ENCODE measurements at regions not wholly inside any gene's neighbourhood (a gene's known extent, or its start where the extent isn't known, plus 50 kb on each side); places are given as distances from the start of the nearest gene placed in this dataset.

DNA sequence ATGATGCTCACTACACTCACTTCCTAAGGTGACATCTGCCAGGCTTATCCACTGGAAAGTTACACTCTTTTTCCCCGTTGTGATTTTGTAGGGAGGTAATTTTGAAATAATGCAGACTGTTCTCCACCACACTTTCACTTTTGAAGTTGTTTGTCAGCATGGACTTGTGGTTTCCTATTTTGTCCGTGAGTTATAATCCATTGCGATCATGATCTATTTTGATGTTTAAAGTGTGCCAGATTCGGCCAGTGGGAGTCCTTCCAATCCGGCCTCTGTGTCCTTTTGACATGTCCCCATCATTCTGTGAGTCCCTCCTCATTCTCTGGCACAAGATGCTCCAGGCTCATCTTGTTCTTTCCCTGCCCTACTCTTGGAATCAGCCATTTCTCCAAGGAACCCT, 211.3 kb upstream of the KLF4 start (continued):
- TF ChIP-seq, protein P1, sequence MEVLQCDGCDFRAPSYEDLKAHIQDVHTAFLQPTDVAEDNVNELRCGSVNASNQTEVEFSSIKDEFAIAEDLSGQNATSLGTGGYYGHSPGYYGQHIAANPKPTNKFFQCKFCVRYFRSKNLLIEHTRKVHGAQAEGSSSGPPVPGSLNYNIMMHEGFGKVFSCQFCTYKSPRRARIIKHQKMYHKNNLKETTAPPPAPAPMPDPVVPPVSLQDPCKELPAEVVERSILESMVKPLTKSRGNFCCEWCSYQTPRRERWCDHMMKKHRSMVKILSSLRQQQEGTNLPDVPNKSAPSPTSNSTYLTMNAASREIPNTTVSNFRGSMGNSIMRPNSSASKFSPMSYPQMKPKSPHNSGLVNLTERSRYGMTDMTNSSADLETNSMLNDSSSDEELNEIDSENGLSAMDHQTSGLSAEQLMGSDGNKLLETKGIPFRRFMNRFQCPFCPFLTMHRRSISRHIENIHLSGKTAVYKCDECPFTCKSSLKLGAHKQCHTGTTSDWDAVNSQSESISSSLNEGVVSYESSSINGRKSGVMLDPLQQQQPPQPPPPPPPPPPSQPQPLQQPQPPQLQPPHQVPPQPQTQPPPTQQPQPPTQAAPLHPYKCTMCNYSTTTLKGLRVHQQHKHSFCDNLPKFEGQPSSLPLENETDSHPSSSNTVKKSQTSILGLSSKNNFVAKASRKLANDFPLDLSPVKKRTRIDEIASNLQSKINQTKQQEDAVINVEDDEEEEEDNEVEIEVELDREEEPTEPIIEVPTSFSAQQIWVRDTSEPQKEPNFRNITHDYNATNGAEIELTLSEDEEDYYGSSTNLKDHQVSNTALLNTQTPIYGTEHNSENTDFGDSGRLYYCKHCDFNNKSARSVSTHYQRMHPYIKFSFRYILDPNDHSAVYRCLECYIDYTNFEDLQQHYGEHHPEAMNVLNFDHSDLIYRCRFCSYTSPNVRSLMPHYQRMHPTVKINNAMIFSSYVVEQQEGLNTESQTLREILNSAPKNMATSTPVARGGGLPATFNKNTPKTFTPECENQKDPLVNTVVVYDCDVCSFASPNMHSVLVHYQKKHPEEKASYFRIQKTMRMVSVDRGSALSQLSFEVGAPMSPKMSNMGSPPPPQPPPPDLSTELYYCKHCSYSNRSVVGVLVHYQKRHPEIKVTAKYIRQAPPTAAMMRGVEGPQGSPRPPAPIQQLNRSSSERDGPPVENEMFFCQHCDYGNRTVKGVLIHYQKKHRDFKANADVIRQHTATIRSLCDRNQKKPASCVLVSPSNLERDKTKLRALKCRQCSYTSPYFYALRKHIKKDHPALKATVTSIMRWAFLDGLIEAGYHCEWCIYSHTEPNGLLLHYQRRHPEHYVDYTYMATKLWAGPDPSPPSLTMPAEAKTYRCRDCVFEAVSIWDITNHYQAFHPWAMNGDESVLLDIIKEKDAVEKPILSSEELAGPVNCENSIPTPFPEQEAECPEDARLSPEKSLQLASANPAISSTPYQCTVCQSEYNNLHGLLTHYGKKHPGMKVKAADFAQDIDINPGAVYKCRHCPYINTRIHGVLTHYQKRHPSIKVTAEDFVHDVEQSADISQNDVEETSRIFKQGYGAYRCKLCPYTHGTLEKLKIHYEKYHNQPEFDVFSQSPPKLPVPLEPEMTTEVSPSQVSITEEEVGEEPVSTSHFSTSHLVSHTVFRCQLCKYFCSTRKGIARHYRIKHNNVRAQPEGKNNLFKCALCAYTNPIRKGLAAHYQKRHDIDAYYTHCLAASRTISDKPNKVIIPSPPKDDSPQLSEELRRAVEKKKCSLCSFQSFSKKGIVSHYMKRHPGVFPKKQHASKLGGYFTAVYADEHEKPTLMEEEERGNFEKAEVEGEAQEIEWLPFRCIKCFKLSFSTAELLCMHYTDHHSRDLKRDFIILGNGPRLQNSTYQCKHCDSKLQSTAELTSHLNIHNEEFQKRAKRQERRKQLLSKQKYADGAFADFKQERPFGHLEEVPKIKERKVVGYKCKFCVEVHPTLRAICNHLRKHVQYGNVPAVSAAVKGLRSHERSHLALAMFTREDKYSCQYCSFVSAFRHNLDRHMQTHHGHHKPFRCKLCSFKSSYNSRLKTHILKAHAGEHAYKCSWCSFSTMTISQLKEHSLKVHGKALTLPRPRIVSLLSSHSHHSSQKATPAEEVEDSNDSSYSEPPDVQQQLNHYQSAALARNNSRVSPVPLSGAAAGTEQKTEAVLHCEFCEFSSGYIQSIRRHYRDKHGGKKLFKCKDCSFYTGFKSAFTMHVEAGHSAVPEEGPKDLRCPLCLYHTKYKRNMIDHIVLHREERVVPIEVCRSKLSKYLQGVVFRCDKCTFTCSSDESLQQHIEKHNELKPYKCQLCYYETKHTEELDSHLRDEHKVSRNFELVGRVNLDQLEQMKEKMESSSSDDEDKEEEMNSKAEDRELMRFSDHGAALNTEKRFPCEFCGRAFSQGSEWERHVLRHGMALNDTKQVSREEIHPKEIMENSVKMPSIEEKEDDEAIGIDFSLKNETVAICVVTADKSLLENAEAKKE (CRISPR knock-in tag; IDR thresholded peaks at IDR 0.05), result no peak
- no peak for TF ChIP-seq CREB1 (CRISPR knock-in tag; IDR thresholded peaks at IDR 0.05; ENCODE audit: low read depth)
- TF ChIP-seq ZNF331 (CRISPR knock-in tag; IDR thresholded peaks at IDR 0.05; ENCODE audit: low read depth), result no peak
- no peak for TF ChIP-seq EZH2 (IDR thresholded peaks at IDR 0.05; ENCODE audit: low read depth, unreplicated experiment)
- TF ChIP-seq, protein P2, sequence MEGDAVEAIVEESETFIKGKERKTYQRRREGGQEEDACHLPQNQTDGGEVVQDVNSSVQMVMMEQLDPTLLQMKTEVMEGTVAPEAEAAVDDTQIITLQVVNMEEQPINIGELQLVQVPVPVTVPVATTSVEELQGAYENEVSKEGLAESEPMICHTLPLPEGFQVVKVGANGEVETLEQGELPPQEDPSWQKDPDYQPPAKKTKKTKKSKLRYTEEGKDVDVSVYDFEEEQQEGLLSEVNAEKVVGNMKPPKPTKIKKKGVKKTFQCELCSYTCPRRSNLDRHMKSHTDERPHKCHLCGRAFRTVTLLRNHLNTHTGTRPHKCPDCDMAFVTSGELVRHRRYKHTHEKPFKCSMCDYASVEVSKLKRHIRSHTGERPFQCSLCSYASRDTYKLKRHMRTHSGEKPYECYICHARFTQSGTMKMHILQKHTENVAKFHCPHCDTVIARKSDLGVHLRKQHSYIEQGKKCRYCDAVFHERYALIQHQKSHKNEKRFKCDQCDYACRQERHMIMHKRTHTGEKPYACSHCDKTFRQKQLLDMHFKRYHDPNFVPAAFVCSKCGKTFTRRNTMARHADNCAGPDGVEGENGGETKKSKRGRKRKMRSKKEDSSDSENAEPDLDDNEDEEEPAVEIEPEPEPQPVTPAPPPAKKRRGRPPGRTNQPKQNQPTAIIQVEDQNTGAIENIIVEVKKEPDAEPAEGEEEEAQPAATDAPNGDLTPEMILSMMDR (conservative IDR thresholded peaks at IDR 0.05; ENCODE audit: low read depth in 2 of 2), result no peak

DNA sequence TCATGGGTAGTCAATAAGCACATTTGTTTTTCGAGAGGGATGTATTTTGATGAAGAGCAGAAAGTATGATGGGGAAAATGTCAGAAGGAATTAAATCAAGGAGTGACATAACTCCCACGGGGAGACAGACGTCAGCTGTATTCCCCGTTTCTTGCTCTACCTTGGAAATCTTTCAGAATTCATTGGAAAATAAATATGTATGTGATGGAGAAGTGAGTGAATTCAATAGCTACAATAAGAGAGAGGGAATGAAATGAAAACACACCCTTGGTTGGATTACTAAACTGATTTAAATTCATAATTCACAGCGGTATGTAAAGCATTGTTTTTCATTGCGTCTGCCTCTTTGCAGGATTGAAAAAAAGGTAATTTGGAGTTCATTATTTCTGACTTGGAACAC, 209.7 kb upstream of the KLF4 start:
- H3K4me1 Mint-ChIP-seq, result no peaks in the 10 kb centered on the region
- H4K20me1 ChIP-seq (replicated peaks; ENCODE audit: insufficient read depth), result no peaks in the 10 kb centered on the region
- ATAC-seq (no peak), DNase-seq (ENCODE audit: low spot score) (no peak)
- H3K79me2 ChIP-seq (replicated peaks; ENCODE audit: insufficient read depth), result no peaks in the 10 kb centered on the region
- no peak overlapping the region for H3K27ac Mint-ChIP-seq
- H3K4me2 ChIP-seq, result no peak overlapping the region
- no peak overlapping the region for H3K4me3 Mint-ChIP-seq
- H3K27me3 ChIP-seq (ENCODE audit: insufficient read depth), result no peaks in the 10 kb centered on the region
- no peak overlapping the region for H3K4me3 ChIP-seq
- H3K9me2 ChIP-seq (ENCODE audit: insufficient read depth), result 0 out of 2 replicates have a peak, but pooled peaks cover 12% of the 10 kb centered on the region
- H3K36me3 ChIP-seq (ENCODE audit: insufficient read depth), result no peaks in the 10 kb centered on the region
- no peaks in the 10 kb centered on the region for H3K4me1 ChIP-seq (ENCODE audit: insufficient read depth)
- no peaks in the 10 kb centered on the region for H3K36me3 Mint-ChIP-seq (ENCODE audit: low read depth)
- no peaks in the 10 kb centered on the region for H3K9me3 Mint-ChIP-seq
- peaks cover 3% of the 10 kb centered on the region for H3K27me3 Mint-ChIP-seq (ENCODE audit: insufficient read depth, low read depth, poor library complexity)
- no peak overlapping the region for H2AFZ ChIP-seq
- no peaks in the 10 kb centered on the region for H3F3A ChIP-seq (replicated peaks; ENCODE audit: low read depth)
- H3K27ac ChIP-seq (ENCODE audit: low read depth), result no peak overlapping the region
- TF ChIP-seq EZH2phosphoT487 (IDR thresholded peaks at IDR 0.05; ENCODE audit: unreplicated experiment) (no peak), POLR2AphosphoS5 (IDR thresholded peaks at IDR 0.05; ENCODE audit: low read depth) (no peak), EZH2 (IDR thresholded peaks at IDR 0.05; ENCODE audit: low read depth, unreplicated experiment) (no peak), ZNF114 (CRISPR knock-in tag; IDR thresholded peaks at IDR 0.05) (no peak)
- TF ChIP-seq, protein P3, sequence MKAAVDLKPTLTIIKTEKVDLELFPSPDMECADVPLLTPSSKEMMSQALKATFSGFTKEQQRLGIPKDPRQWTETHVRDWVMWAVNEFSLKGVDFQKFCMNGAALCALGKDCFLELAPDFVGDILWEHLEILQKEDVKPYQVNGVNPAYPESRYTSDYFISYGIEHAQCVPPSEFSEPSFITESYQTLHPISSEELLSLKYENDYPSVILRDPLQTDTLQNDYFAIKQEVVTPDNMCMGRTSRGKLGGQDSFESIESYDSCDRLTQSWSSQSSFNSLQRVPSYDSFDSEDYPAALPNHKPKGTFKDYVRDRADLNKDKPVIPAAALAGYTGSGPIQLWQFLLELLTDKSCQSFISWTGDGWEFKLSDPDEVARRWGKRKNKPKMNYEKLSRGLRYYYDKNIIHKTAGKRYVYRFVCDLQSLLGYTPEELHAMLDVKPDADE (IDR thresholded peaks at IDR 0.05), result no peak
- TF ChIP-seq, protein P2 (conservative IDR thresholded peaks at IDR 0.05; ENCODE audit: low read depth in 2 of 2), result no peak
- TF ChIP-seq, protein P4, sequence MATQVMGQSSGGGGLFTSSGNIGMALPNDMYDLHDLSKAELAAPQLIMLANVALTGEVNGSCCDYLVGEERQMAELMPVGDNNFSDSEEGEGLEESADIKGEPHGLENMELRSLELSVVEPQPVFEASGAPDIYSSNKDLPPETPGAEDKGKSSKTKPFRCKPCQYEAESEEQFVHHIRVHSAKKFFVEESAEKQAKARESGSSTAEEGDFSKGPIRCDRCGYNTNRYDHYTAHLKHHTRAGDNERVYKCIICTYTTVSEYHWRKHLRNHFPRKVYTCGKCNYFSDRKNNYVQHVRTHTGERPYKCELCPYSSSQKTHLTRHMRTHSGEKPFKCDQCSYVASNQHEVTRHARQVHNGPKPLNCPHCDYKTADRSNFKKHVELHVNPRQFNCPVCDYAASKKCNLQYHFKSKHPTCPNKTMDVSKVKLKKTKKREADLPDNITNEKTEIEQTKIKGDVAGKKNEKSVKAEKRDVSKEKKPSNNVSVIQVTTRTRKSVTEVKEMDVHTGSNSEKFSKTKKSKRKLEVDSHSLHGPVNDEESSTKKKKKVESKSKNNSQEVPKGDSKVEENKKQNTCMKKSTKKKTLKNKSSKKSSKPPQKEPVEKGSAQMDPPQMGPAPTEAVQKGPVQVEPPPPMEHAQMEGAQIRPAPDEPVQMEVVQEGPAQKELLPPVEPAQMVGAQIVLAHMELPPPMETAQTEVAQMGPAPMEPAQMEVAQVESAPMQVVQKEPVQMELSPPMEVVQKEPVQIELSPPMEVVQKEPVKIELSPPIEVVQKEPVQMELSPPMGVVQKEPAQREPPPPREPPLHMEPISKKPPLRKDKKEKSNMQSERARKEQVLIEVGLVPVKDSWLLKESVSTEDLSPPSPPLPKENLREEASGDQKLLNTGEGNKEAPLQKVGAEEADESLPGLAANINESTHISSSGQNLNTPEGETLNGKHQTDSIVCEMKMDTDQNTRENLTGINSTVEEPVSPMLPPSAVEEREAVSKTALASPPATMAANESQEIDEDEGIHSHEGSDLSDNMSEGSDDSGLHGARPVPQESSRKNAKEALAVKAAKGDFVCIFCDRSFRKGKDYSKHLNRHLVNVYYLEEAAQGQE (IDR thresholded peaks at IDR 0.05; ENCODE audit: unreplicated experiment), result no peak

Measured in GM23338 (cell line).